Sigmoid colon (tissue), 4 donors: ENCODE measurements at regions not wholly inside any gene's neighbourhood (a gene's known extent, or its start where the extent isn't known, plus 50 kb on each side); places are given as distances from the start of the nearest gene placed in this dataset.

Source experiments
- POLR2AphosphoS5 ChIP-seq, 4 donors: sonication (generic); formaldehyde crosslinking; IDR thresholded peaks; one replicate each; pipeline ENCODE4 v1.6.1; 2017; ENCODE audit warnings: antibody characterized with exemption in 4 of 4
- TF ChIP-seq, protein P1 (sequence below), 4 experiments: fragments of 450-650 bp in 3 of 4; fragments of 200-600 bp in 1 of 4; IDR thresholded peaks; one replicate each; pipeline ENCODE4 v1.5.1; 2016 to 2019; ENCODE audit warnings: antibody characterized with exemption in 4 of 4, mild to moderate bottlenecking in 3 of 4, moderate library complexity in 2 of 4

DNA sequence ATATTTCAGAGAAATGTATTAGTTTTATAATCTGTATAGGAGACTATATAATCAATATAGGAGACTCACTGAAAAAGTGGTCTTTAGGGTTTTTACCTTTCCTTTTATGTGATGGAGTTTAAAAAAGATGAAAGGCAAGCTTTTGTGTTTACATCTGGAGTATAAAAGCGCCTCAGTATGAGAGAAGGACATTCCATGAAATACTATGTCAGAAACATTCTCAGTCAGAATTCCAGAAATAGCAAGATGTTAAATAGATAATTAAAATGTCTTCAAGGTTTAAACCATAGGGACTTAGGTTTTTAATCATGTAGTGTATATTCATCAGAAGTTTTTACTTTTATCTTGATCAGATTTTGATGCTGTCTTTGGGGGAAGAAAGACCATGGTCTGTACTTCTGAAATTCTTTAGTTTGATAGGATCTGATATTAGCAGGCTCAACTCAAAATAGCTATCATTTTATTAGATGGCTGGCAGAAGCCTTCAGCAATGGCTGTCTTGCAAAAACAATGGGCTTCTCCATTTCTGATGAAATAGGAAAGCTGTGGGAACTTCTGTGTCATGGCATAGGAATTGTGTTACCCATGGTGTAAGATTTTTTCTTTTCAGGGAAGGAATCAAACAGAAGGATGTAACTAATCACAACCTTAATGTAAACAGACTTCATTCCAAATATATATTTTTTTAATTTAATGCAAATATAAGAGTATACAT lies 209.6 kb upstream of the PLSCR5 start:
- TF ChIP-seq, protein P1, sequence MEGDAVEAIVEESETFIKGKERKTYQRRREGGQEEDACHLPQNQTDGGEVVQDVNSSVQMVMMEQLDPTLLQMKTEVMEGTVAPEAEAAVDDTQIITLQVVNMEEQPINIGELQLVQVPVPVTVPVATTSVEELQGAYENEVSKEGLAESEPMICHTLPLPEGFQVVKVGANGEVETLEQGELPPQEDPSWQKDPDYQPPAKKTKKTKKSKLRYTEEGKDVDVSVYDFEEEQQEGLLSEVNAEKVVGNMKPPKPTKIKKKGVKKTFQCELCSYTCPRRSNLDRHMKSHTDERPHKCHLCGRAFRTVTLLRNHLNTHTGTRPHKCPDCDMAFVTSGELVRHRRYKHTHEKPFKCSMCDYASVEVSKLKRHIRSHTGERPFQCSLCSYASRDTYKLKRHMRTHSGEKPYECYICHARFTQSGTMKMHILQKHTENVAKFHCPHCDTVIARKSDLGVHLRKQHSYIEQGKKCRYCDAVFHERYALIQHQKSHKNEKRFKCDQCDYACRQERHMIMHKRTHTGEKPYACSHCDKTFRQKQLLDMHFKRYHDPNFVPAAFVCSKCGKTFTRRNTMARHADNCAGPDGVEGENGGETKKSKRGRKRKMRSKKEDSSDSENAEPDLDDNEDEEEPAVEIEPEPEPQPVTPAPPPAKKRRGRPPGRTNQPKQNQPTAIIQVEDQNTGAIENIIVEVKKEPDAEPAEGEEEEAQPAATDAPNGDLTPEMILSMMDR (IDR thresholded peaks at IDR 0.05), result no peak
- no peak for TF ChIP-seq POLR2AphosphoS5 (IDR thresholded peaks at IDR 0.05)
